DMS53 treated with DMSO at 0.1 percent for 48 hours (cell line): ENCODE measurements at regions not wholly inside any gene's neighbourhood (a gene's known extent, or its start where the extent isn't known, plus 50 kb on each side); places are given as distances from the start of the nearest gene placed in this dataset.

ENCODE experiments used
- DNase-seq: peaks from one replicate; lab custom pipeline; 2025; ENCODE audit not compliant: unreplicated experiment; lab: John Stamatoyannopoulos, UW

DNA sequence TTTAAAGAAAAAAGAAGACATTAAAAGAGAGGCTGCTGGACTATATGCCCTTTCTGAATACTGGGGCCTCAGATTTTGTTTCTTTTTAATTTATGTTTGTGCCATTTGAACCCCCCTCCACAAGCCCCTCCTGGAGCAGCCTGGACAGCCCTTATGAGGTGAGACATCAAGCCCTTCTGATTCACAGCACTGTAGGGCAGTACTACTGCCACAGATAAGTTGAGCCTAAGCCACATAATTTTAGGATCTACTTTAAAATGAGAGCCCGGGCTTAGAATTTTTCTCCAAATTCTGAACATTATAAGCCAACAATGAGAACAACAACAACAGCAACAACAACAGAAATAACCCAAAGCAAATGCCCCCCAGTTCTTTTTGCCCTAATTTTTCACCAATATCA is 256.9 kb upstream of the SALL1 start:
- DNase-seq, result no peak

DNA sequence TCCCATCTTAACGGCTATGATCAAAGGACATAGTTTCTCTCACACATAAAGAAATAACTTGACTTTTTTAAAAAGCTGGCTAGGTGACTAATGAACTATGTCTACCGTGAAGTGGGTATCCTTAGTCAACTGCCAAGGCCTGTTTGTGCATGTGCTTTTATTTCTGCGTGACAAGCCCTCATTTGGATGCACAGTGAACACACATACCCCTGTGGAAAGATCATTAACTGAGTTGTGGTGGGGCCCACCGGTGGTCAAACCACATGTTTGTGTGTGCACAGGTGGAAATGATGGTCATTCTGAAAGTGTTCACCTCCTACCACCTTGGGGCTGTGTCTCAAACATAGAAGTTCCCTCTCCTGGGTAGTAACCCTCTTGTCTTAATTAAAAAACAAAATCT is 256.1 kb upstream of the SALL1 start:
- no peak for DNase-seq

DNA sequence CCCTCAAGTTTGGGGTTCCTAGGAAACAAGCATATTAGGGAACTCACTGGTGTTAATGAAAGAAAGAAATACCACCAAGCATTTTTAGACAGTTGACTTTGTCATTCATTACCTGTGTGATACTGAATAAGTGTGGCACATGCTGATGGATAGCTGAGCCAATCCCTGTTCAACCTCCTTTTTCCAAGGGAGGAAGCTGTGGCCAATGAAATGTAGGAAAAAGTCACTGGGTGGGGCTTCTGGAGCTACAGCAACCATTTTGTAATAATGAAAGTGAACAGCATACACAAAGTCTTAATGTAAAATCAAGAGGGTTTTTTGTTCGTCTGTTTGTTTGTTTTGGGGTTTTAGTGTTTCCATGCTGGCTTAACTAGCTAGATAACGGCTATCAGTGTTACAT is 254.3 kb upstream of the SALL1 start:
- no peak for DNase-seq

DNA sequence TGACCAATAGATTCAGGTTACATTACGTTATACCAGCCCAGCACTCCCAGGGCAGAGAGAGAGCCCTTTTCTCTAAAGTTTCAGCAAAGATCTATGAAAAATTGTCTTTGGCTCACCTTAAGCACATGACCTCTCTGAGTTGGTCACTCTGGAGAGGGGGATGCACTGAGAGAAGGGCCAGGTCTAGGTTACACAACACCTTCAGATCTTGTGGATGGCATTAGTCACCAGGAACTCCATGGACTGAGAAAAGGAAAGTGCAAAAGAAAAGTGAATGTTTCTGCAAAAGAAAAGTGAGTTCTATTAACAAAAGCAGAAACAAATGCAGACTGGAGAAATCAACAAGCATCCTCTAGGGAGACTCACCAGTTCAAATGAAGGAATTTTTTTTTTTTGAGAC is 253.3 kb upstream of the SALL1 start:
- DNase-seq, result no peak

DNA sequence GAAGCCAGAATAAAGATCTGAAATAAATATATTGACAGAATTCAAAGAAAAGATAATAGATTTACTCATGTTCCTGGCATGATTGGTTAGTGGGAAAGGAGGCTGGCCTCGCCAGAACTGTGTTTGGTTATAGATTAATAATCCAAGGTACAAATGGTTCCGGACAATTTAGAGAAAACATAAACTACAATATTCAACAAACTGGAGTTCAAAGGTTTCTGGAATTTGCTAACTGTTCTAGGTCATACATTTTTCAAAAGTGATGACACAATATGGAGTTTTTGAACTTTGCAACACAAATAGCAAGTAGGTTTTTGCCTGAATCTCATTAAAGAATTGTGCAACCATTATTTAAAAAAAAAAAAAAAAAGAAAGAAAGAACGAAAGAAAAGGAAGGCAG is 251.7 kb upstream of the SALL1 start:
- DNase-seq, result no peak

DNA sequence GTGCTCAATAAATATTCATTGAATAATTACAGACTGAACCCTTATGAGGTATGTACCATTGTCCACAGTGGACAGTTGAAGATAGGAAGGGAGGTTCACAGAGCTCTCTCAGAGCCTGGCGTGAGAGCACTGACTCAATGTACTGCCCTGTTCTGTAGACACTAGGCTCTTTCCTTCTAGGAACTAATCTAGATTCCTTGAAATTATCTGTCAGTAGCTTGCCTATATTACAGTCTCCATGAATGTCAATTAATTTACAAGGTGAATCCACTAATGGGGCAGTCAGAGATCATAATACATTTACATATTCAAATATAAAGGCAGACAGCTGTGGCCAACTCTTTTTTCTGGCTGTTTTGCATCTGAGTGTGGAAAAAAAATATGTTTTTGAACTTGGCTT is 251.2 kb upstream of the SALL1 start:
- DNase-seq, result no peak

DNA sequence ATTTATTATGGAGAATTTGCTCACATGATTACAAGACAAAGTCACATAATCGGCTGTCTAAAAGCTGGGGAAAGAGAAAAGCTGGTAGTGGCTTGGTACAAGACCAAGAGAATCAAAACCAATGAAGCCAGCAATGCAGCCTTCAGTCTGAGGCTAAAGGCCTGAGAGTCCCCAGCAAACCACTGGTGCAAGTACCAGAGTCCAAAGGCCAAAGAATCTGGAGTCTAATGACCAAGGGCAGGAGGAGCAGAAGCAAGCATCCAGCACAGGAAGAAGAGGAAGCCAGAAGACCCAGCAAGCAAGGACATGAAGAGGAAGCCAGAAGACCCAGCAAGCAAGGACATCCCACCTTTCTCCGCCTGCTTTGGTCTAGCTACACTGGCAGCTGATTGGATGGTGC is 250.6 kb upstream of the SALL1 start:
- no peak for DNase-seq

DNA sequence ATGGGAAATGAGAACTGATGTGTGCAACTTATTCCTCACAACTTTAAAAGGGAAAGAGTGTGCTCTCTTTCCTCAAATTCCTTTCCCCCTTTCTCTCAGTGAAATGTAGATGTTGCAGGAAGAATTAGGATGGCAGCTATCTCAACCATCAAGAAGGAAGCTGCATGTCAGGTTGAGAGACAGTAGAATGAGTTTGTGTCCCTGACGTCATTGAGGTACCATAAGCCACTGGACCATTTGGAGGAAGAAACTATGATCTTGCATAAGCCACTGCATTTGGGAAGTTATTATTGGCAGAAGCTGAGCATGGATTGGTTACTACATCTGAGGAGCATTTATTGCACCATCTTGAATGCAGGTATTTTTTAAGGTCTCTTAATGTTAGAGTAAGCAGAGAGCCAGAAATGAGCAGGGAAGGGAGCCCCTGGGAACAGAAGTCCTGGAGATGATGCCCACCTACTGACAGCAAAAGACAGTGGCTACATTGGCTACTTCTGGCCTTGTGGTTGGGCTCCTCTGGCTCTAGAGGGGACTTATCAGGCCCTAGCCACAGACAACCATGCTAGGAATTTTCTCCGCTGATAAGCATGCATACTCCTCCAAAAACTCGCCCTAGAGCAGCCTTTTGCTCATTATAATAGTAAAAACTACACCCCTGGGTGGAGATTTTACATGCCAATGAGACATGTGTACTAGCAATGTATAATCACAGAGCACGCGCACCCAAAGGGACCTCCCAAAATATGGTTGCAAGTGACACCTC is 249.0 kb upstream of the SALL1 start:
- no peak for DNase-seq

DNA sequence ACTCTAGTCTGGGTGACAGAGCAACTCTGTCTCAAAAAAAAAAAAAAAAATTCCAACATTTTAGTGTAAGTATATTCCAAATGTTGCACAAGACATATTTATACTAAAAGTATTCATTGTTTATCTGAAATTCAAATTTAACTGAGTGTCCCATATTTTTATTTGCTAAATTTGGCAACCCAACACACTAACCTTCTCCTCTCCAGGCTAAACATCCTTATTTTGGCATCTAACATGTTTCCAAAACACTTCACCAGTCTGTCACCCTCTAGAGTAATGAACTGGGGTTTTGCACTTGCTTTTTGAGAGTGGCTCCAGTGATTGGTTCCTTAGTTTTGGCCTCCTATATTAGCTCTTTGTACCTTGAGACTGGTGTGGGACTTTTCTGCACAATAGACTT is 243.4 kb upstream of the SALL1 start:
- no peak for DNase-seq

DNA sequence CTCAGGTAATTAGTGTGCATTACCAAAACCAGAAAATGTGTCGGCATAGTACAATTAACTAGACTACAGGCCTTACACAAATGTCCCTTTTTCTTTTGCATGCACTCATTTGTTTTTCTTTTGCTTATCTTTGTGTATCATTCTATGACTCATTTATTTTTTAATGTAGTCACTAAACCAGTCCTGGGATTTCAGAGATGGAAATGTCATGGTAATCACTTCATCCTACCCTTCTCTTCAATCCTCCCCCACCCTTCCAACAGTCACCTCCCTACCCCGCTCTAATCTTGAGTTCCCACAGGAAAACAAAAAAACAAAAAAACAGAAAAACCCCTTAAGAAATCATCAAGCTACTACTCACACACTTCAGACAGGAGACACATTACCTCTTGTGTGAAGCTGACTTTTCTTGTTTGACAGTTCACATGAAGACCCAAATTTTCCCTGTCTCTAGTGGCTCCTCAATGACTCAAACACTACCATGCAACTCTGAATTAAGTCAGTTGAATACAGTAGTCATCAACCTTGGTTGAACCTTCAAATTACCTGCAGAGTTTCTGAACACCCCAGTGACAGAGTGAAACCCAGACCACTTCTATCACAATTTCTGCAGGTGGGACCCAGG is 242.4 kb upstream of the SALL1 start:
- no peak for DNase-seq

DNA sequence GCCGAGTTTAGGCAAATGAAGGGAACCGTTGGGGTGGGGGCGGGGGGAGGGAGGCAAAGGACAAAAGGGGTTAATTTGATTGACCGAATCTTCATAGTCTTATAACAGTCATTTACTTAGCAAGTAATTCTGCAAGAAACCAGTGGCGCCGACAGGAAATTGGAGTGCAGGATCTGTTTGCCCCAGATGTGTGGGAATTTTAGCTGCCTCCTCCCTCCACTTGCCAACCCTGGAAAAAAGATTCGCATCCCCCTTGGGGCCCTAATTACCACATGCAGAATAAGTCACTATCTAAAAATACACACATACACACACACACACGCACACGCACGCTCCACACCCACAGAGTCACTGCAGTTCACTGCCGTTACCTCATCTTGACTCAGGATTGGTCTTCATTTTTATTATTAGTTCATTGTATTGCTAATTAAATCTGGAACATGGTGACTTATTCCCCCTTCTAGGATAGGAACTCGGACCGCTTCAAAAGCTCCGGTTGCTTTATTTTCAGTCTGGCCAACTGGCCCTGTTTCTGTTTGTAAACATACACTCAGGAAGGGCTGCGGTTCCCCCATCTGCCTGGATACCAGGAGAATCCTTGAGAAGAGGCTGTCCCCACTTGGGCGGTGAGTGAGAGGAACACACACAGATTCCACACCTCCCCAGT is 241.6 kb upstream of the SALL1 start:
- DNase-seq, result no peak

DNA sequence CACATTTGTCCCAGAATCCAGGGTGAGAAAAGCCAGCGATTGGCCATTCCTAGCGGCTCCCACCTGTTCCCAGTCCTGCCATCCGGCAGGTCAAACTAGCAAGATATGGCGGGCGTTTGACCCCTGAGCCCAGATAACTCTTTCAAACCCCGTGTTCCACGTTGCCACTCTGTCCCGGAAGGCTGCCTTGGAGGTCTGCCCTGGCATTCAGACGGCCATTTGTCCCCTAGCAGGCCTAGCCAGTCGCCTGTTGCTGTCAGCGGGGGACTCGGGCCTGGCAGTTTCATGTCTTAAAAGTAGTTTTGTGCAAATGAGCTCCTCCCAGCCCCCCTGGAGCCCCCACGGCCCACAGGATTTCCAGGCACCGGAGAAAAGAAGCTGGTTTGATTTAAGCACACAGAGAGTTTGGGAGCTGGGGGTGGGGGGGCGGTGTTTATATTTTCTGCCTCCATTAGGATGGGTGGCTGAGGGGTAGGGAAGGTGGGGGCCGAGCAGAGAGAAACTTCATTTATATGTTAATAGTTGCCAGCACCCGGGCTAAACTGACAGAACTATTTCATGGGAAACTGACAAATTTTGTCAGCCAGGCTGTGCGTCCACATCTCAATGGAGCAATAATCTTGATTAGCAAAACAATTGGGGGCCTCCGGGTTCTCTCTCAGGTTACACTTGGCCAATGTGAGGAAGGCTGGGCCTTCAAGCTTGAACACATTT is 240.9 kb upstream of the SALL1 start:
- DNase-seq, result no peak

DNA sequence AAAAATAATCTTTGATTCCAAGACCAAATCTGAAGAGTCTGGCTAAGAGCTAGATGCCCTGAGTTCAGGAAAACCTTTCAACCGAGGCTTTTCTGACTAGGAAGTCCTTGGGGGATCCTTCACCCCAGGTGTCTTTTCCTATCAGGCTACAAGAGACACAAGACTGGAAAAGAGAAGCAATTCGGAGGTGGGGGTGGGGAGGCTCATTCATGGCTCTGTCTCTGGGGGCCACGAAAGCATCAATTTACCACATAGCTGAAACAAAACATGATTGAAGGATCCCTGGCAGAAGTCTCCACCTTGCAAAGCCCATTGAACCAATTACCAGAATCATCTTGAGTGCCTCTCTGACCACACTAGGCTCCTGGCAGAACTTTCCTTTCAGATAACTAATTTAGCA is 239.8 kb upstream of the SALL1 start:
- no peak for DNase-seq

DNA sequence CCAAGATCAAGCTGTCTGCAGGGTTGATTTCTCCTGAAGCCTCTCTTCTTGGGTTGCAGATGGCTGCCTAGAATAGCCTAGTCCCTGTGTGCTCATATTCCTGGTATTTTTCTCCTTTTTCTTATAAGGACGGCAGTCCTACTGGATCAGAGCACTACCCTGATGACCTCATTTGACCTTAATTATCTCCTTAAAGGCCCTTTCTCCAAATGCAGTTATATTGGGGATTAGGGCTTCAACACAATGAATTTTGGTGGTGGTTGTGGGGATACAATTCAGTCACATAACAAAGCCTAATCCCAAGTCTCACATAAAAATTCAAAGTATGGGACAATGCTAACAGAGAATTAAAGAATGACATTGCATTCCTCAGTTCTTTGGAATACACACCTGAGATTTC is 238.8 kb upstream of the SALL1 start:
- DNase-seq, result no peak

DNA sequence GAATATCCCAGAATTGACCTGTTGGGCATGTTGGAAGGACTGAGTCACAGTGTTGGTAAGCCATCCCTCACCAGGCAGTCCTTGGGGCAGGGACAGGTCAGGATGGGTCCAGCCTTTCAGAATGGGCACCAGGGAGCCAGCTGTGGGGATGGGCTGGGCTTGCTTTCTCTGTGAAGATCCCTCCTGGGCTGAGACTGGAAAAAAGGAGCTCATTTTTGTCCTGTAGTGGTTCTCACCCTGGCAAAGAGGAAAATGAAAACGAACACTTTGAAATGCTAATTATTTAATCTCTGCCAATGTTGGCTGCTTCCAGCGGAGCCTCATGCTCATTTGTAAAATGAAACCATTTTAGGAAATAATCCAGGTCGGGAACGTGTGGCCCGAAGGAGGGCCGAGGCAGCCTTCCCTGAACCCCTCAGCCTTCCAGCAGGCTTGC is 237.5 kb upstream of the SALL1 start:
- no peak for DNase-seq

DNA sequence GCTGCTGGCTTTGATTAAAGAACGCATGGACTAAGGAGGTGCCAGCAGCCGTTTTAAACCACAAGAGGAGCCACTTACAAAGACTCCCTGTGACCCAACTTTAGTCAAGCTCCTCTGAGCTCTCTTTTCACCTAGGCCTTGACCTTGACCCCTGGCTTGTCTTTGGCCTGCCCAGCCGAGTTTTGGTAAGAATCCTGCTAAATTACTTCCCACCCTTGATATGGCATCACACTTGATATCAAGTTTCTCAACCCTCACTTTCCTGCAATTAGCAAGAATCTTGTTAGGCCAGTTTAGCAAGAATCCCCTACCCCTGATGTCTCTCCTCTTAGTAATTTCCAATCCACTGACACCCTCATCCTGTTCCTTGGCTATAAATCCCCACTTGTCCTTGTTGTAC is 232.8 kb upstream of the SALL1 start:
- no peak for DNase-seq

DNA sequence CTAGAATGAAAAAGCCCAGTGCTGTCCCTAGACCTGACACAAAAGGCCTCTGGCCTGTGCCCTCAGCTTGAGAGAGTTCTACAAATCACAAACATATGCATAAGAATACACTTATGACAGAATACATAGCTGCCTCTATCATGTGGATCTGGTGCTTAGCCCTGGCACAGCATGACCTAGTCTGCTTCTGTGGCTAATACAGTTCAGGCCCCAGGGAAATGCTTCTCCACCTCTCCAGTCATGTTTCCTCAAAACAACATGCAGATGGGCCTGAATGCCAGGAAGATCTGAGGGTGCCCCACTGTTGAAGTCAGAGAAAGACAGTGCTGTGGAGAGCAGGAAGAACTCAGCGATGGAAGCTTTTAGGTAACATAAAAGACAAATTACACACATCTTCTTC is 231.9 kb upstream of the SALL1 start:
- no peak for DNase-seq

DNA sequence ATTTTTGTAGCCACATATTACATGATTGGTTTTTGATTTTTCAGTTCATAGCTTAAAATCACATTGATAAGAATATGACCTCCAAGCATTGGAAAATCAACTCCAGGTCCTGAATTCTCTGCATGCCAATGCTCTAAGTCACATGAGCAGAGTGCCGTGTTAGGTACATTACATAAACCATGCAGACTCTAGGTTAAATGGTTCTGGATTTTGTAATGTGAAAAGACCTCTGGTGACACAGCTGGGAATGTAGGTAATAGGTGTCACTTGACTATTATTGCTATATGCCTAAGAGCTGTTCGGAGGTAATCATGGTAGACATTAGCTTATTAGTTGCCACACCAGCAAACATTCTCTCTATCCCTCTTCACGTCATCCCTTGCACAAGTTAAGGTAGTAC is 231.1 kb upstream of the SALL1 start:
- no peak for DNase-seq

DNA sequence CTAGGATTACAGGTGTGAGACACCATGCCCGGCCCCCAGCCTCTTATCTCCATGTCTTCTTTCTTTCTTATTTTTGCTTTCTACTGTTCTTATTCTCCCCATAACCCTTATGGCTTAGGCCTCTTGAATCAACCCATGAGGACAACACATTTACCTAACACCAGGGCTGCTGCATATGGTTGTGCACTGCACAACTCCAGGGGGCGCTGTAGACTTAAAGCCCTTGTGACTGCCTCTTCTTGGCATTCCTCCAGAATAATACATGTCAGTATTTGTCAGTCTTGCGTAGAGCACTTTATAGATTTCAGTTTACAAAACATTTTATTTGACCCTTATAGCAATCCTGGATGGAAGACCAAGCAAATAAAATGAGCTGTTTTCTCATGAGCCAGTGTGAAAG is 225.0 kb upstream of the SALL1 start:
- no peak for DNase-seq

DNA sequence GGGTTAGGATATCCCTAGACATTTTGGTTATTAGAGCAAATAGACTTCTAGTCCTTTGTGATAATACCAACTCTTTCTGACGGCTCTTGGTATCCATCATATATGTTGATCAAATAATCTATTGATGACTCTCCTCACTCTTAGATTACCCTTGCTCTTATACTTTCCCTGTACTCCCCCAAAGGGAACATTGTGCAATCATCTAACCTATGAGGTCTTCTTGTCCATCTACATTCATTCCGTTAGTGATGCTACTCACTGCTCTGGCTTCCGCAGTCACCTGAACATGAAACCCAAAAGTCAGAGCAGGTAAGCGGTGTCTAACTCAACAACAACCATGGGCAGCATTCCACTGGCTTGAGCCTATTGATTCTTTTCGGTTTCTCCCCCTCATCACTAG is 223.7 kb upstream of the SALL1 start:
- no peak for DNase-seq

DNA sequence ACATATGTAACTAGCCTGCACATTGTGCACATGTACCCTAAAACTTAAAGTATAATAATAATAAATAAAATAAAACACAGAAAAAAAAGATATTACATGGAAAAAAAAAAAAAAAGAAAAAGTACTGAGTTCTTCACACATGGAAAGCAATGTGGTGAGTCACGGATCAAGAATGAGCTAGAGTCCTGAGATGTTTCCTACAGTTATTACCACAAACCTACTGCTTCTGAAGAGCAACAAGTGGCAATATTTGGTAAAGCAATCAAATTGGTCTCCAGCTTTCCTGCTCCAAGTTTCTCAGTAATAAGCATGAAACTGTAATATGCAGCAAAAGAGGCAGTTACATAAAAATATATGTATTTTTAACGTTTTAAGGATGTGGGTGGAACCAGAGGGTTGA is 223.3 kb upstream of the SALL1 start:
- DNase-seq, result no peak

DNA sequence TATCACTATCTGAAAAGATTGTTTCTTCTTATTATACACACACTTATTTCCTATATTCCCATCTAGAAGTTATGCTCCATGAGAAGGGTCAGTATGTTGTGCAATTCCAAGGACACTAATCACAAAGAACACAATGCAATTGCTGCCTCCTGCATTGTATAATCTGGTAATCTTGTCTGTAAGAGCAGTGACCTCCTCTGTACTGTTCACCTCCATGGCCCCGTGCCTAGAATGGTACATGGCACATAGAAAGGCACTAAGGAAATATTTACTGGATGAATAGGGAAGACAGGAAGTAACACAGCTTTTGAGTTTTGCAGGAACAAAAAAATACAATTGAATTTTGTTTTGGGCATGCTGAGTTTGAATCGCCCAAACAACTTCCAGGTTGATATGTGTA is 214.6 kb upstream of the SALL1 start:
- no peak for DNase-seq
